DMS53 (cell line): ENCODE measurements at regions not wholly inside any gene's neighbourhood (a gene's known extent, or its start where the extent isn't known, plus 50 kb on each side); places are given as distances from the start of the nearest gene placed in this dataset.
A peak's percentile ranks its signal among the peaks of the same experiment; 100 is the strongest.
"Not testable (repeated sequence)": the region's sequence is repeated elsewhere in the genome, so short reads cannot be mapped to it uniquely, and the experiment has no call there.

Experiments
- DNase-seq: peaks from one replicate; lab custom pipeline; 2025; lab: John Stamatoyannopoulos, UW

- DNase-seq = no peak
Measured at GRCh38 chr3:147333098-147333497, 73.2 kb downstream of the ZIC4 start.

- DNase-seq = no peak
Measured at GRCh38 chr3:147328711-147329110, 77.6 kb downstream of the ZIC4 start.

- DNase-seq = no peak
Measured at GRCh38 chr3:147324356-147324755, 82.0 kb downstream of the ZIC4 start.

- DNase-seq = no peak
Measured at GRCh38 chr3:147318900-147319299, 87.4 kb downstream of the ZIC4 start.

GRCh38 chr3:147317080-147317479 lies 89.3 kb downstream of the ZIC4 start:
- peak; percentile 19 for DNase-seq

GRCh38 chr3:147313513-147313912 lies 92.8 kb downstream of the ZIC4 start:
- DNase-seq = peak; percentile 6

GRCh38 chr3:147312786-147313280 lies 93.5 kb downstream of the ZIC4 start:
- DNase-seq = no peak

GRCh38 chr3:147311716-147312115 lies 94.6 kb downstream of the ZIC4 start:
- no peak for DNase-seq

- no peak for DNase-seq
Measured at GRCh38 chr3:147305533-147306250, 100.7 kb downstream of the ZIC4 start.

- no peak for DNase-seq
Measured at GRCh38 chr3:147304756-147305155, 101.6 kb downstream of the ZIC4 start.

- DNase-seq = no peak
Measured at GRCh38 chr3:147301781-147302180, 104.6 kb downstream of the ZIC4 start.

GRCh38 chr3:147299656-147300055 lies 106.7 kb downstream of the ZIC4 start:
- DNase-seq = no peak

- DNase-seq = peak; percentile 53
Measured at GRCh38 chr3:147298511-147298982, 107.8 kb downstream of the ZIC4 start.

- no peak for DNase-seq
Measured at GRCh38 chr3:147297761-147298350, 108.5 kb downstream of the ZIC4 start.

- not testable (repeated sequence) for DNase-seq
Measured at GRCh38 chr3:147287370-147287769, 119.0 kb downstream of the ZIC4 start.

GRCh38 chr3:147269907-147270306 lies 136.4 kb downstream of the ZIC4 start:
- no peak for DNase-seq

- no peak for DNase-seq
Measured at GRCh38 chr3:147267434-147267833, 138.9 kb downstream of the ZIC4 start.

- no peak for DNase-seq
Measured at GRCh38 chr3:147257944-147258343, 148.4 kb downstream of the ZIC4 start.

- no peak for DNase-seq
Measured at GRCh38 chr3:147256739-147257138, 149.6 kb downstream of the ZIC4 start.

GRCh38 chr3:147246906-147247305 lies 159.4 kb downstream of the ZIC4 start:
- DNase-seq = no peak

- not testable (repeated sequence) for DNase-seq
Measured at GRCh38 chr3:147245638-147246037, 160.7 kb downstream of the ZIC4 start.

GRCh38 chr3:147245022-147245421 lies 161.3 kb downstream of the ZIC4 start:
- DNase-seq = not testable (repeated sequence)

GRCh38 chr3:147244397-147244796 lies 161.9 kb downstream of the ZIC4 start:
- no peak for DNase-seq

GRCh38 chr3:147240581-147240980 lies 165.8 kb downstream of the ZIC4 start:
- no peak for DNase-seq
